ENCODE measurements at regions not wholly inside any gene's neighbourhood (a gene's known extent, or its start where the extent isn't known, plus 50 kb on each side); places are given as distances from the start of the nearest gene placed in this dataset.

- Histone ChIP-seq H3K27me3 (ENCODE audit: insufficient read depth, low read depth, severe bottlenecking) (no peaks in the 10 kb centered on the region), H3K27ac (no peak overlapping the region), H3K4me3 (ENCODE audit: low read depth, low read length) (no peak overlapping the region), H3K36me3 (no peaks in the 10 kb centered on the region), H3K9me3 (ENCODE audit: severe bottlenecking) (no peaks in the 10 kb centered on the region)
- DNase-seq: no peak
- TF ChIP-seq, protein P1, sequence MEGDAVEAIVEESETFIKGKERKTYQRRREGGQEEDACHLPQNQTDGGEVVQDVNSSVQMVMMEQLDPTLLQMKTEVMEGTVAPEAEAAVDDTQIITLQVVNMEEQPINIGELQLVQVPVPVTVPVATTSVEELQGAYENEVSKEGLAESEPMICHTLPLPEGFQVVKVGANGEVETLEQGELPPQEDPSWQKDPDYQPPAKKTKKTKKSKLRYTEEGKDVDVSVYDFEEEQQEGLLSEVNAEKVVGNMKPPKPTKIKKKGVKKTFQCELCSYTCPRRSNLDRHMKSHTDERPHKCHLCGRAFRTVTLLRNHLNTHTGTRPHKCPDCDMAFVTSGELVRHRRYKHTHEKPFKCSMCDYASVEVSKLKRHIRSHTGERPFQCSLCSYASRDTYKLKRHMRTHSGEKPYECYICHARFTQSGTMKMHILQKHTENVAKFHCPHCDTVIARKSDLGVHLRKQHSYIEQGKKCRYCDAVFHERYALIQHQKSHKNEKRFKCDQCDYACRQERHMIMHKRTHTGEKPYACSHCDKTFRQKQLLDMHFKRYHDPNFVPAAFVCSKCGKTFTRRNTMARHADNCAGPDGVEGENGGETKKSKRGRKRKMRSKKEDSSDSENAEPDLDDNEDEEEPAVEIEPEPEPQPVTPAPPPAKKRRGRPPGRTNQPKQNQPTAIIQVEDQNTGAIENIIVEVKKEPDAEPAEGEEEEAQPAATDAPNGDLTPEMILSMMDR (IDR thresholded peaks at IDR 0.05; ENCODE audit: low read depth, low read length): no peak
Measured at GRCh38 chr3:110727056-110727455, 344.6 kb upstream of the NECTIN3 start.

DNA sequence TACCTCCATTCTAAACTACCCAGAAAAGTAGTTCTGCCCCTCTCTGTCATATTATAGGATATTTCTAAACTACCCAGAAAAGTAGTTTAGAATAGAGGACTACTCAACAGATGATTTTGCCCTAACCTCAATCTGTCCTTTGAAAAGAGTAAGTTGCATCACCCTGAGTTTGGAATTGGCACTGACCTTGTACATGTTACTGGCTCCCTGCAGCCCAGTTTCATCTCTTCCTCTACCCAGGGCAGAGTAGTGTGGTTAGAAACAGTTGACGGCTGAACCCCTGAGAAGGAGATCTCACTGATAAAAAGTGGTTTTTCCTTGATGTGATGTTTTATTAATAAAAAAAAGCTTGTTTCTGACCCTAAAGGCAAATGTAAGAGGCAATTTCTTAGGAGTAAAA is 340.5 kb upstream of the NECTIN3 start:
- Histone ChIP-seq H3K36me3 (no peaks in the 10 kb centered on the region), H3K4me3 (ENCODE audit: low read depth, low read length) (no peak overlapping the region), H3K27ac (no peak overlapping the region), H3K27me3 (ENCODE audit: insufficient read depth, low read depth, severe bottlenecking) (no peaks in the 10 kb centered on the region), H3K9me3 (ENCODE audit: severe bottlenecking) (no peaks in the 10 kb centered on the region)
- TF ChIP-seq, protein P1 (IDR thresholded peaks at IDR 0.05; ENCODE audit: low read depth, low read length): no peak
- no peak for DNase-seq

DNA sequence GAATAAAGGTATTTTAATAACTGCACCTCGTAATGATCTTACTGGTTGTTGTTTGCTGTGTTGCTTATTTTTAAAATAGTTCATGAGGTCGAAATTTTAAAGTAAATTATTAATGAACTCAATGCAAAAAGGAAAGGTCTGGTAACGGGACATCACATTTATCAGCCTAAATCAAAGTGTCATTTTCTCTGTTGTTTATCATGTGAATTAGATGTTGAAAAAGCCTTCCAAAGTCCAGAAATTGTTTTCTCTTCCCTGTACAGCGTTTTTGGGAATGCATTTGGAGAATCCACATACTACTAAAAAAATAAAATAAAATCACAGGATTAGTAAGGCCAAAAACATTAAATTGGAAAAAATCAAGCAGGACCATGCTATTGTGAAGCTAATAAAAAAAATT is 339.2 kb upstream of the NECTIN3 start:
- H3K4me3 ChIP-seq (ENCODE audit: low read depth, low read length): no peak overlapping the region
- H3K27me3 ChIP-seq (ENCODE audit: insufficient read depth, low read depth, severe bottlenecking): no peaks in the 10 kb centered on the region
- no peak overlapping the region for H3K27ac ChIP-seq
- TF ChIP-seq, protein P1 (IDR thresholded peaks at IDR 0.05; ENCODE audit: low read depth, low read length): no peak
- H3K9me3 ChIP-seq (ENCODE audit: severe bottlenecking): no peaks in the 10 kb centered on the region
- no peaks in the 10 kb centered on the region for H3K36me3 ChIP-seq
- no peak for DNase-seq

DNA sequence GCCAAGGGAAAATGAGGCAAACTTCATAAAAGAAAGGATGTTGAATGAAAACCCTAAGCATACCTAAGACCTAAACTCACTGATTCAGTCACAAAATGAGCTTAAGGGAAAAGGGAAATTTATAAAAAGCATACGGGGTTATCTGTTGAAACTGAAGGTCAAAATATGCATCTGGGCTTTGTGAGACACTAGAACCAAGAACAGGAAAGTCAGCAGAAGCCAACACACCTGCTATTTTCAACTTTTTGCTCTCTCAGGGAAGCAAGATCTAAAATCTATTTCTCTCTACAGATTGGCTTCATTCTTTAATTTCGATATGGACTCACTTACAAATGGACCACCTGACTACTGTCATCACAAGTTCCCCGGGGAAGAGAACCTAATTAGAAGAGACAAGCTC is 338.6 kb upstream of the NECTIN3 start:
- DNase-seq: no peak
- Histone ChIP-seq H3K36me3 (no peaks in the 10 kb centered on the region), H3K9me3 (ENCODE audit: severe bottlenecking) (no peaks in the 10 kb centered on the region), H3K27me3 (ENCODE audit: insufficient read depth, low read depth, severe bottlenecking) (no peaks in the 10 kb centered on the region), H3K4me3 (ENCODE audit: low read depth, low read length) (no peak overlapping the region), H3K27ac (no peak overlapping the region)
- TF ChIP-seq, protein P1 (IDR thresholded peaks at IDR 0.05; ENCODE audit: low read depth, low read length): no peak

DNA sequence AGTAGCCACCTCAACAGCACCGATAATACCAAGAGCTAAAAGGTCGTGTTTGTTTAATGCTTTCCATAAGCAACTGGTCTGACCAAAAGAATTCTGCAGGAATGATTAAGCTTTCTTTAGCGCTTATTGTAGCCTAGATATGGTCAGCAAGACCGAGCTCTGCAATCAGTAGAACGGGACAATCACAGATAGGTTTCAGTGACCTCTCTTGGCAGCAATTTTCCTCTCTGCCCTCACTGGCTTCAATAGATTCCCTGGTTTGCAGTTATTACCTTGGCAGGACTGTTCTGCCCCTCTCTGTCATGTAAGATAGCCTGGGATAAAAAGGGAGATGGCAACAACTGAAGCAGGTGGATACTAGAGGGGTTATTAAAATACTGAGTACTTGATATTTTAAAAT is 337.1 kb upstream of the NECTIN3 start:
- Histone ChIP-seq H3K4me3 (ENCODE audit: low read depth, low read length) (no peak overlapping the region), H3K27me3 (ENCODE audit: insufficient read depth, low read depth, severe bottlenecking) (no peaks in the 10 kb centered on the region), H3K27ac (no peak overlapping the region), H3K9me3 (ENCODE audit: severe bottlenecking) (no peaks in the 10 kb centered on the region), H3K36me3 (no peaks in the 10 kb centered on the region)
- TF ChIP-seq, protein P1 (IDR thresholded peaks at IDR 0.05; ENCODE audit: low read depth, low read length): no peak
- DNase-seq: no peak

- Histone ChIP-seq H3K36me3 (no peaks in the 10 kb centered on the region), H3K4me3 (ENCODE audit: low read depth, low read length) (no peak overlapping the region), H3K27ac (no peak overlapping the region), H3K9me3 (ENCODE audit: severe bottlenecking) (no peaks in the 10 kb centered on the region), H3K27me3 (ENCODE audit: insufficient read depth, low read depth, severe bottlenecking) (no peaks in the 10 kb centered on the region)
- DNase-seq: no peak
- TF ChIP-seq, protein P1 (IDR thresholded peaks at IDR 0.05; ENCODE audit: low read depth, low read length): no peak
Measured at GRCh38 chr3:110736332-110736731, 335.3 kb upstream of the NECTIN3 start.

Data from WERI-Rb-1 (cell line).